Esophagus (tissue), 2 donors: ENCODE measurements at regions not wholly inside any gene's neighbourhood (a gene's known extent, or its start where the extent isn't known, plus 50 kb on each side); places are given as distances from the start of the nearest gene placed in this dataset.

Experiments used
- H3K27ac ChIP-seq, 2 donors: one replicate each; pipeline ENCODE4 v1.5.1; 2013; ENCODE audit warnings: low read depth in 2 of 2, mild to moderate bottlenecking in 2 of 2, inconsistent platforms in 1 of 2, low read length in 1 of 2, moderate library complexity in 1 of 2
- H3K27me3 ChIP-seq, 2 donors: one replicate each; pipeline ENCODE4 v1.6.1; 2013; ENCODE audit warnings: low read length in 2 of 2, control low read depth in 1 of 2, mild to moderate bottlenecking in 1 of 2; ENCODE audit not compliant: insufficient read depth in 2 of 2, control insufficient read depth in 1 of 2
- H3K36me3 ChIP-seq, 2 donors: one replicate each; pipeline ENCODE4 v1.6.1; 2013; ENCODE audit warnings: low read length in 1 of 2; ENCODE audit not compliant: control insufficient read depth in 2 of 2, insufficient read depth in 2 of 2
- H3K4me1 ChIP-seq, 2 donors: one replicate each; pipeline ENCODE4 v1.6.1; 2013; ENCODE audit warnings: low read length in 1 of 2; ENCODE audit not compliant: control insufficient read depth in 2 of 2, insufficient read depth in 2 of 2
- H3K4me3 ChIP-seq, 2 donors: one replicate each; pipeline ENCODE4 v1.5.1; 2013; ENCODE audit warnings: low read length in 2 of 2, mild to moderate bottlenecking in 2 of 2, low read depth in 1 of 2, moderate library complexity in 1 of 2
- H3K9me3 ChIP-seq, 2 donors: one replicate each; pipeline ENCODE4 v1.6.1; 2013; ENCODE audit warnings: mild to moderate bottlenecking in 2 of 2, low read depth in 1 of 2, low read length in 1 of 2, moderate library complexity in 1 of 2; ENCODE audit not compliant: control insufficient read depth in 2 of 2, insufficient read depth in 1 of 2
- WGBS, 2 donors: extraction: QIAGEN DNeasy Blood & Tissue Kit; methylation state at CpG; one replicate each; pipeline ENCODE4 v1.1.7; 2013; 5-methylcytosine and 5-hydroxymethylcytosine counted together
- donor health status: healthy with polysubstance abuse.
- donor health status: Bipolar disorder and iron deficiency.

GRCh38 chr4:13160920-13161319 lies 323.2 kb downstream of the RAB28 start:
- no peaks in the 10 kb centered on the region for H3K4me1 ChIP-seq
- H3K27ac ChIP-seq = no peak overlapping the region
- H3K27me3 ChIP-seq = no peaks in the 10 kb centered on the region
- WGBS, 2 donors = 61 to 69% methylated on average over 2 of the region's 2 CpGs
- peaks cover 0 to 2% of the 10 kb centered on the region in 2 donors for H3K9me3 ChIP-seq
- no peak overlapping the region for H3K4me3 ChIP-seq
- H3K36me3 ChIP-seq = no peaks in the 10 kb centered on the region

GRCh38 chr4:13159041-13159620 lies 325.0 kb downstream of the RAB28 start:
- Histone ChIP-seq H3K4me1 (no peaks in the 10 kb centered on the region), H3K36me3 (no peaks in the 10 kb centered on the region), H3K27ac (no peak overlapping the region), H3K4me3 (no peak overlapping the region), H3K27me3 (no peaks in the 10 kb centered on the region), H3K9me3 (peaks cover 0 to 2% of the 10 kb centered on the region in 2 donors)
- WGBS, 2 donors = 69 to 74% methylated on average over 4 of the region's 4 CpGs

GRCh38 chr4:13151194-13151593 lies 332.9 kb downstream of the RAB28 start:
- Histone ChIP-seq H3K27me3 (no peaks in the 10 kb centered on the region), H3K4me1 (no peaks in the 10 kb centered on the region), H3K4me3 (no peak overlapping the region), H3K27ac (no peak overlapping the region), H3K9me3 (peaks cover 0 to 3% of the 10 kb centered on the region in 2 donors), H3K36me3 (no peaks in the 10 kb centered on the region)
- WGBS, 2 donors = 51 to 53% methylated on average over 7 of the region's 7 CpGs

GRCh38 chr4:13143222-13144070 lies 340.7 kb downstream of the RAB28 start:
- no peak overlapping the region for H3K4me3 ChIP-seq
- no peaks in the 10 kb centered on the region for H3K4me1 ChIP-seq
- H3K27ac ChIP-seq = no peak overlapping the region
- no peaks in the 10 kb centered on the region for H3K9me3 ChIP-seq
- no peaks in the 10 kb centered on the region for H3K27me3 ChIP-seq
- no peaks in the 10 kb centered on the region for H3K36me3 ChIP-seq
- 67 to 69% methylated on average over 19 of the region's 19 CpGs for WGBS, 2 donors

GRCh38 chr4:13142726-13143125 lies 341.4 kb downstream of the RAB28 start:
- Histone ChIP-seq H3K4me3 (no peak overlapping the region), H3K27ac (no peak overlapping the region), H3K4me1 (no peaks in the 10 kb centered on the region), H3K27me3 (no peaks in the 10 kb centered on the region), H3K9me3 (no peaks in the 10 kb centered on the region), H3K36me3 (no peaks in the 10 kb centered on the region)
- 76 to 80% methylated on average over 4 of the region's 4 CpGs for WGBS, 2 donors

GRCh38 chr4:13142191-13142590 lies 341.9 kb downstream of the RAB28 start:
- 43 to 75% methylated on average over 1 of the region's 1 CpG for WGBS, 2 donors
- Histone ChIP-seq H3K9me3 (no peaks in the 10 kb centered on the region), H3K27ac (no peak overlapping the region), H3K36me3 (no peaks in the 10 kb centered on the region), H3K27me3 (no peaks in the 10 kb centered on the region), H3K4me3 (no peak overlapping the region), H3K4me1 (no peaks in the 10 kb centered on the region)

GRCh38 chr4:13137390-13137789 lies 346.8 kb downstream of the RAB28 start:
- no peaks in the 10 kb centered on the region for H3K4me1 ChIP-seq
- WGBS, 2 donors = 49 to 64% methylated on average over 2 of the region's 2 CpGs
- H3K9me3 ChIP-seq = peaks cover 3 to 4% of the 10 kb centered on the region in 2 donors
- H3K27ac ChIP-seq = no peak overlapping the region
- no peaks in the 10 kb centered on the region for H3K27me3 ChIP-seq
- H3K4me3 ChIP-seq = no peak overlapping the region
- H3K36me3 ChIP-seq = no peaks in the 10 kb centered on the region

- Histone ChIP-seq H3K9me3 (peaks cover 3 to 4% of the 10 kb centered on the region in 2 donors), H3K4me3 (no peak overlapping the region), H3K4me1 (no peaks in the 10 kb centered on the region), H3K36me3 (no peaks in the 10 kb centered on the region), H3K27me3 (no peaks in the 10 kb centered on the region), H3K27ac (no peak overlapping the region)
- WGBS, 2 donors = 92 to 97% methylated on average over 4 of the region's 4 CpGs
Observed at GRCh38 chr4:13133700-13134099, 350.4 kb downstream of the RAB28 start.

GRCh38 chr4:13130848-13131247 lies 353.3 kb downstream of the RAB28 start:
- no peaks in the 10 kb centered on the region for H3K27me3 ChIP-seq
- WGBS, 2 donors = 59 to 72% methylated on average over 3 of the region's 3 CpGs
- H3K4me3 ChIP-seq = no peak overlapping the region
- no peaks in the 10 kb centered on the region for H3K36me3 ChIP-seq
- no peak overlapping the region for H3K27ac ChIP-seq
- H3K9me3 ChIP-seq = peaks cover 3 to 4% of the 10 kb centered on the region in 2 donors
- H3K4me1 ChIP-seq = no peaks in the 10 kb centered on the region

GRCh38 chr4:13129095-13129494 lies 355.0 kb downstream of the RAB28 start:
- Histone ChIP-seq H3K4me3 (no peak overlapping the region), H3K4me1 (no peaks in the 10 kb centered on the region), H3K27ac (no peak overlapping the region), H3K27me3 (no peaks in the 10 kb centered on the region), H3K36me3 (no peaks in the 10 kb centered on the region), H3K9me3 (peaks cover 3 to 4% of the 10 kb centered on the region in 2 donors)
- 76 to 84% methylated on average over 5 of the region's 5 CpGs for WGBS, 2 donors
